GM21723 (cell line): ENCODE measurements at regions not wholly inside any gene's neighbourhood (a gene's known extent, or its start where the extent isn't known, plus 50 kb on each side); places are given as distances from the start of the nearest gene placed in this dataset.
"Not testable (repeated sequence)": the region's sequence is repeated elsewhere in the genome, so short reads cannot be mapped to it uniquely, and the experiment has no call there.

Source experiments
- ATAC-seq: cut with Tn5 transposase; IDR thresholded peaks from one replicate; pipeline ENCODE4 v1.9.1; 2021; ENCODE audit warnings: mild to moderate bottlenecking, moderate library complexity; ENCODE audit not compliant: unreplicated experiment

DNA sequence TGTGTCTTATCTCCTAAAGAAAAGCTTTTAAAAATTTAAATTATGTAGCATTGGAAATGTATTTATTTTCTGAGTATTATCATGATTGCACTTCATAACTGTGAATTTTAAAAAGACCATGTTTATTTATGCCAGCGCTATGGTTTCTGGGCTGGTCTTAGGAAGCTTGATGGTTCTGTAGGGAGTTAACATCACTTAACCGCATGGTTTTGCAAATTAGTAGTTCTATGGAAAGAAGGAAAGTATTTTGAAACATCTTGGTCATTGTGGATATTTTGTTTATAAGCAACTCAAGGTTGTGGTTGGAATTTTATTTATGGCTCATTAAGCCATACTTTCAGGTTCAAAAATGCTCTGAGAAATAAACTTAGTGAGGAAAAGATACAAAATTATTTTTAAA is 549.4 kb downstream of the STK39 start:
- ATAC-seq, result no peak

GRCh38 chr2:167697194-167697593 is 550.2 kb downstream of the STK39 start:
- ATAC-seq, result no peak

DNA sequence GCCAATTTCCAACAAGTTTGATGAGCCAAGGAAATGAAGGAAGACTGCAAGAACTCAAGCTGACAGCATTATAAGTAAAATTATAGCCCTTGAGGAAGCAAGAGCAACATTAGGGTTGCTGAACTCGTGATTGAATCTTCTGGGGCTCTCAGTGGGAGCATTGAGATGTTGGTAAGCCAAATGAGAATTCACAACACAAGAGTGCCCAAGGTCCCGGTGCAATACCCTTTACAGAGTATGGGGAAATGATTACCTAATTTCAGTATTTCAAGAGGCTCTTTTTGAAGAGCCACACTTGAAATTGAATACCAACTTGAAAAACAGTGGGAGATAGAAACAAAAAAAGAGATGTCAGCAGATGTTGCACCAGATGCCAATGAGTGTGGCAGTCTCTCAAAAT is 554.5 kb downstream of the STK39 start:
- ATAC-seq, result no peak

GRCh38 chr2:167692191-167692590 is 555.2 kb downstream of the STK39 start:
- no peak for ATAC-seq

- ATAC-seq, result no peak
Observed at GRCh38 chr2:167689444-167689843, 558.0 kb downstream of the STK39 start.

DNA sequence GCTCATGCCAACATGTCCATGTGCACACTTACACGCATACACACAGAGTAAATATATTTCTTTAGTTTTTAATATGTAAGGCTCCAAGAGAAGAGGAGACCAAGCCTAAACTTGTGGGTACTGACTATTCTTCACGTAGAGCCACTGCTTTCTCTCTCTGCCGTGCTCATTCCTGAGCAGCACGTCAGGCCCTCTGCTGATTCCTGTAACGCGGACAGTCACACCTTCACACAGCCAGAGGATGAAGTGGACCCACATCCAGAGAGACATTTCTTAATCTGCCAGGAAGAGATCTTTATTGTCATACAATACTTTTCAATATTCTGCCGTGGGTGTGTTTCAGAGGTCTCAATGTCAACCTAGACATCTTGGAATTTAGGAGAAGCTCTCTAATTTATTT is 560.7 kb downstream of the STK39 start:
- ATAC-seq, result no peak

- ATAC-seq, result no peak
Observed at GRCh38 chr2:167681234-167682015, 566.0 kb downstream of the STK39 start.

GRCh38 chr2:167678158-167678557 is 569.2 kb downstream of the STK39 start:
- no peak for ATAC-seq

DNA sequence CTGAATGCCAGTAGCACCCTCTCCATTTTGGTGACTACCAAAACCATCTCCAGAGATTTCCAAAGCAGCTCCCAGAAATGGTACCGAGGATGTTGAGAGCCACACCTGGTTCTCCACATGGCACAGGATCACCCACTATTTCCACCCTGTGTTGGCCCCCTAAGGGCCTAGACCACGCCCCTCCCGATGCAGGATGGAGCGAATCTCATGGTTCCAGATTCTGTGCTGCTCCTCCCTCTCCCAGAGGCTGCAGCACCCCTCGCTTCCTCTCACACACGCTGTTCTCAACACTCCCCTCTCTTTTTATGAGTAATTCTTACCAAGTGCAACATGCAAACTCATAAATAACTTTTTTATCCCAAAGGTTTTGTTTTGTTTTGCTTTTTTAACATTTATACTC is 571.5 kb downstream of the STK39 start:
- no peak for ATAC-seq

- ATAC-seq, result no peak
Observed at GRCh38 chr2:167670588-167670987, 576.8 kb downstream of the STK39 start.

DNA sequence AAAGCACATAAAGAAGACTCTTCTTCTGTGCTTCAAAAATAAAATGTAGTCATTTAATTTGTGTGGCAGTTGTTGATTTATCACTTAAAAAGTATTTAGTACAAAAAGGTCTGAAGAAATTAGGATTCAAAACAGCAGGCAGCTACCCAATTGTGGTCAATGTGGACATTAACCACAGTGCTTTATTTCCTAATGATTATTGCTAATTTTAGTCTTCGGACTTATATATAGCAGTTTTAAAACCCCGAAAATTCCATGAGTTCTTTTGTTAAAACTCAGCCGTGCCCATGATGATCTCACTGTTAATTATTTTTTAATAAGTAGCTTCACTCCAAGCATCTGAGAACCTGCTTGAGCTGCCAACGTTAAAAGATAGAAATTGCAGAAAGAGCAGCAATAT is 594.3 kb downstream of the STK39 start:
- no peak for ATAC-seq

DNA sequence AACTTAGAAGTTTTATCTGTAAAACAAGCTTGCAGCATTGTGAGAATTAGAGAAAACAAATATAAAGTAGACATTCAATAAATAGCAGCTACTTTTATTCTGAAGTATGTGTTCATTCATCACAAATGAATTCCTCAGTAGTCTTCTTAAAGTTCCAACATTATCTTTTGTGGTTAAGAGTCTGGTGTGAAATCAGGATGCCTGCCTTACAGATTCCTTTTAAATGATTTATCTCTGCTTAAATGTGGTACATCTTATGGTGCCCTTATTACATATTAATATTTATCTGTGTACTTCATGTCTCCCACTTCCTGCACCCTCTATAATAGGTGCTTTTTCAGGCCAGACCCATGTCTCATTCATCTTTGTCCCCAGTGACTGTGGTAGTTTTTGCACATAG is 595.0 kb downstream of the STK39 start:
- ATAC-seq, result no peak

GRCh38 chr2:167651406-167652151 is 595.8 kb downstream of the STK39 start:
- no peak for ATAC-seq

GRCh38 chr2:167646557-167646956 is 600.8 kb downstream of the STK39 start:
- no peak for ATAC-seq

DNA sequence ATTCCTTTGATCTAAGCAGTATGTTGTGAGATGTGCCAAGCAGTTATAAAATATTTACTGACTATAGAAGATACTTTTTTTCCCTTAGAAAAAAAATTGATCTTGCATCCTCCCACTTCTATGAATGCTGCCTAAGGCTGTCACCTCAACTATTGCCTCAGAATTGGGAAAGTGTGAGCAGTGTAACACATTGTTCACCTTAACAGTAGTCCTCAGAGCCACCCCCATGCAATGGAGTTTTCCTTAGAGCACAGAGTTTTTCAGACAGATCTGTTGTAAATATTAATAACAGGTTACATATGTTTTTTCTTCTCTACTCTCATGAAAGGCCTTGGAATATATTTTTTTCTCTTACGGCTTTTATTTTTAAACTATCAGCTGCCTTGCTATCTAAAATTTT is 607.3 kb downstream of the STK39 start:
- ATAC-seq, result no peak

GRCh38 chr2:167637741-167638140 is 609.7 kb downstream of the STK39 start:
- ATAC-seq, result no peak

DNA sequence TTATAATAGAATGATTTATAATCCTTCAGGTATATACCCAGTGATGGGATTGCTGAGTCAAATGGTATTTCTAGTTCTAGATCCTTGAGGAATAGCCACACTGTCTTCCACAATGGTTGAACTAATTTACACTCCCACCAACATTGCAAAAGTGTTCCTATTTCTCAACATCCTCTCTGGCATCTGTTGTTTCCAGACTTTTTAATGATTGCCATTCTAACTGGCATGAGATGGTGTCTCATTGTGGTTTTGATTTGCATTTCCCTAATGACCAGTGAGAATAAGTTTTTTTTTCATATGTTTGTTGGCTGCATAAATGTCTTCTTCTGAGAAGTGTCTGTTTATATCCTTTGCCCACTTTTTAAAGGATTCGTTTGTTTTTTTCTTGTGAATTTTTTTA is 615.1 kb downstream of the STK39 start:
- not testable (repeated sequence) for ATAC-seq

GRCh38 chr2:167626961-167627360 is 620.4 kb downstream of the STK39 start:
- no peak for ATAC-seq

DNA sequence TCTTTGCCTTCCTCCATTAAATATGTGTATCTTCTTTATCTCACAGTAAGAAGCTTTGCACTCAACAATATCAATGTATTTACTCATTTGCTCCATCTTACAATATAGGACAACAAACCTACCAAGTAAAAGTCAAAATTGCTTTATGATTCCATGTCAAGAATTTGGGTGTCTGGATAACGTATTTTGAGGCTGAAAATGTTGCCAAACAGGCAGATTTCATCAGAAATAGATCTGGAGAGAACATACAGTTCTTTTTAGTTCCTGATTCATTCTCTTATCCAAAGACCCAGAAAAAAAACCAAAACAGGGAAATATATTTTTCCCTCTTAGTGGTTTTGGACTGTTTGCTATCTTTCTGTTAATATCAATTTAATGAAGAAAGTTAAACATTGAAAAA is 621.1 kb downstream of the STK39 start:
- ATAC-seq, result no peak

GRCh38 chr2:167616997-167617396 is 630.4 kb downstream of the STK39 start:
- ATAC-seq, result no peak

DNA sequence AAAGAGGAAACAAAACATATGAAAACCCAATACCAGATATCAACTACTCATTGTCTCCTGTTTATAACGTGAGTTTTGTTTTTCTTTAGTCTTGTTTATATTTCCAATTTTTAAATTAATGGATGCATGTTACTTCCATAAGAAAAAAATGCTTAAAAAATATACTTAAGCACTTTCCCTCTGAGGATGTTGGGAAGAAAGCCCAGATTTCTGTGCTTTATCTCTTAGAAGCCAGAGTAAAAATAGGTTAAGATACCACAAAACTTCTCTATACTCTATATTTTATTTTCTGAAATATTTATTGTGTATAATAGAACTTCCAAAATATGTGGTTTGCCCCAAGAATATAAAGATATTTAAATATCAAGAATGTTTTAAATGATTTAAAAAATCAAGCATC is 633.9 kb downstream of the STK39 start:
- no peak for ATAC-seq

- ATAC-seq, result no peak
Observed at GRCh38 chr2:167608487-167608886, 638.9 kb downstream of the STK39 start.
